T-helper 9 cell (primary cell): ENCODE measurements at regions not wholly inside any gene's neighbourhood (a gene's known extent, or its start where the extent isn't known, plus 50 kb on each side); places are given as distances from the start of the nearest gene placed in this dataset.
"Not testable (repeated sequence)": the region's sequence is repeated elsewhere in the genome, so short reads cannot be mapped to it uniquely, and the experiment has no call there.

Experiments
- DNase-seq: peaks from one replicate; pipeline ENCODE4 v3.0.0-alpha.2; 2020

GRCh38 chr2:3034856-3035255 is 342.8 kb downstream of the EIPR1 start:
- DNase-seq: no peak

GRCh38 chr2:3034396-3034795 is 343.2 kb downstream of the EIPR1 start:
- no peak for DNase-seq

GRCh38 chr2:3033315-3033714 is 344.3 kb downstream of the EIPR1 start:
- DNase-seq: no peak

- not testable (repeated sequence) for DNase-seq
Observed at GRCh38 chr2:3030791-3031190, 346.8 kb downstream of the EIPR1 start.

- no peak for DNase-seq
Observed at GRCh38 chr2:3025984-3026383, 351.6 kb downstream of the EIPR1 start.

- no peak for DNase-seq
Observed at GRCh38 chr2:3025261-3025660, 352.4 kb downstream of the EIPR1 start.

- no peak for DNase-seq
Observed at GRCh38 chr2:3024401-3024935, 353.1 kb downstream of the EIPR1 start.

- no peak for DNase-seq
Observed at GRCh38 chr2:3023531-3023930, 354.1 kb downstream of the EIPR1 start.

- no peak for DNase-seq
Observed at GRCh38 chr2:3022841-3023372, 354.7 kb downstream of the EIPR1 start.

- no peak for DNase-seq
Observed at GRCh38 chr2:3021720-3022119, 355.9 kb downstream of the EIPR1 start.

GRCh38 chr2:3010001-3010400 is 367.6 kb downstream of the EIPR1 start:
- no peak for DNase-seq

- no peak for DNase-seq
Observed at GRCh38 chr2:3009483-3009882, 368.1 kb downstream of the EIPR1 start.

GRCh38 chr2:3009005-3009404 is 368.6 kb downstream of the EIPR1 start:
- no peak for DNase-seq

GRCh38 chr2:3008561-3008960 is 369.1 kb downstream of the EIPR1 start:
- DNase-seq: no peak

GRCh38 chr2:3007135-3007534 is 370.5 kb downstream of the EIPR1 start:
- DNase-seq: no peak

- DNase-seq: no peak
Observed at GRCh38 chr2:3005859-3006501, 371.6 kb downstream of the EIPR1 start.

- DNase-seq: no peak
Observed at GRCh38 chr2:3001615-3002560, 375.7 kb downstream of the EIPR1 start.

GRCh38 chr2:3000968-3001367 is 376.6 kb downstream of the EIPR1 start:
- no peak for DNase-seq

GRCh38 chr2:3000125-3000524 is 377.5 kb downstream of the EIPR1 start:
- no peak for DNase-seq

- no peak for DNase-seq
Observed at GRCh38 chr2:2998971-2999370, 378.6 kb downstream of the EIPR1 start.

GRCh38 chr2:2993172-2993692 is 384.4 kb downstream of the EIPR1 start:
- no peak for DNase-seq

- DNase-seq: no peak
Observed at GRCh38 chr2:2992634-2993033, 385.0 kb downstream of the EIPR1 start.

GRCh38 chr2:2985020-2985419 is 392.6 kb downstream of the EIPR1 start:
- no peak for DNase-seq
